Osteoblast (primary cell): ENCODE measurements at regions not wholly inside any gene's neighbourhood (a gene's known extent, or its start where the extent isn't known, plus 50 kb on each side); places are given as distances from the start of the nearest gene placed in this dataset.

ENCODE experiments used
- DNase-seq: peaks from one replicate; pipeline ENCODE4 v3.0.0; 2011; ENCODE audit warnings: low spot score, mixed read lengths; ENCODE audit not compliant: insufficient read length; ENCODE audit errors: missing footprints
- H2AFZ ChIP-seq: 2 replicates; pipeline ENCODE4 v1.6.0; 2011; ENCODE audit warnings: mild to moderate bottlenecking, low read length
- H3K27ac ChIP-seq: 2 replicates; pipeline ENCODE4 v1.5.1; 2011; ENCODE audit warnings: mild to moderate bottlenecking, low read depth, low read length, moderate library complexity
- H3K27me3 ChIP-seq: 2 replicates; pipeline ENCODE4 v1.6.0; 2012; ENCODE audit warnings: mild to moderate bottlenecking, control low read depth, inconsistent platforms, low read length, moderate library complexity; ENCODE audit not compliant: insufficient read depth
- H3K36me3 ChIP-seq: 2 replicates; pipeline ENCODE4 v1.5.1; 2011; ENCODE audit warnings: mild to moderate bottlenecking, low read length, control low read depth, moderate library complexity; ENCODE audit not compliant: insufficient read depth
- H3K4me1 ChIP-seq: 2 replicates; pipeline ENCODE4 v1.5.1; 2011; ENCODE audit warnings: mild to moderate bottlenecking, low read length, control low read depth, moderate library complexity; ENCODE audit not compliant: insufficient read depth
- H3K4me2 ChIP-seq: 2 replicates; pipeline ENCODE4 v1.6.0; 2011; ENCODE audit warnings: mild to moderate bottlenecking, low read length; ENCODE audit not compliant: insufficient read depth
- H3K4me3 ChIP-seq: fragments of 200-600 bp; sonication (generic); 3 replicates; pipeline ENCODE4 v1.5.1; 2012; ENCODE audit warnings: mild to moderate bottlenecking, low read length, inconsistent platforms; ENCODE audit not compliant: insufficient read depth
- H3K79me2 ChIP-seq: 2 replicates; pipeline ENCODE4 v1.6.0; 2012; ENCODE audit warnings: mild to moderate bottlenecking, low read length, control low read depth, inconsistent platforms; ENCODE audit not compliant: insufficient read depth
- H3K9me3 ChIP-seq: 2 replicates; pipeline ENCODE4 v1.5.1; 2011; ENCODE audit warnings: low read depth, low read length, control low read depth
- H4K20me1 ChIP-seq: 2 replicates; pipeline ENCODE4 v1.6.0; 2012; ENCODE audit warnings: mild to moderate bottlenecking, low read length, control low read depth; ENCODE audit not compliant: insufficient read depth
- CTCF ChIP-seq: IDR thresholded peaks from 2 replicates; pipeline ENCODE4 v1.5.1; 2011; ENCODE audit warnings: mild to moderate bottlenecking, low read depth, low read length, moderate library complexity; ENCODE audit errors: extremely low read depth

- Histone ChIP-seq H3K4me3 (no peak overlapping the region), H3K79me2 (no peaks in the 10 kb centered on the region), H3K27ac (no peak overlapping the region), H2AFZ (no peak overlapping the region), H3K27me3 (no peaks in the 10 kb centered on the region), H3K36me3 (no peaks in the 10 kb centered on the region), H3K4me1 (no peaks in the 10 kb centered on the region), H4K20me1 (no peaks in the 10 kb centered on the region), H3K9me3 (peaks cover 13% of the 10 kb centered on the region), H3K4me2 (no peak overlapping the region)
- no peak for DNase-seq
- TF ChIP-seq CTCF = no peak
Measured at GRCh38 chr10:130824230-130825014, 487.1 kb downstream of the TCERG1L start.

DNA sequence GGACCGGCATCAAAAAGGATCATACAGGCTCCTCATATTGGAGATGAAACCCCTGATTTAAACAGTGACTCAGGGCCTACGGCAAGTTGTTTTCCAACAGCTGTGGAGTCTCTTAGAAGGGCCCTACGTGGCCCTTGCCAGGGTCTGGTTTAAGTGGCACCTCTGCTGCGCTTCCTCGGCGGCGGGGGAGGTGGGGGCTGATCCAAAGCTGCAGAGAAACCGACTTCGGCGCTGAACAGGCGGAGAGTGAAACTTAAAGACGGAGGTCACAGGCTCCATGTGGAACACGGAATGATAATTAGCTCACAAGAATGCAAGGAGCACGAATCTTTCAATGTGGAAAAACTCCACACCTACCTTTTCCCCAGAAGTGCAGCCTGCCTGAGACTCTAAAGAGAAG is 477.9 kb downstream of the TCERG1L start:
- Histone ChIP-seq H2AFZ (no peak overlapping the region), H3K27me3 (no peaks in the 10 kb centered on the region), H4K20me1 (no peaks in the 10 kb centered on the region), H3K27ac (no peak overlapping the region), H3K4me2 (no peak overlapping the region), H3K79me2 (no peaks in the 10 kb centered on the region), H3K36me3 (no peaks in the 10 kb centered on the region), H3K4me1 (no peaks in the 10 kb centered on the region), H3K9me3 (no peaks in the 10 kb centered on the region), H3K4me3 (no peak overlapping the region)
- TF ChIP-seq CTCF = no peak
- DNase-seq = no peak

GRCh38 chr10:130834170-130834569 is 477.4 kb downstream of the TCERG1L start:
- Histone ChIP-seq H3K27me3 (no peaks in the 10 kb centered on the region), H3K36me3 (no peaks in the 10 kb centered on the region), H3K4me2 (no peak overlapping the region), H3K27ac (no peak overlapping the region), H3K9me3 (no peaks in the 10 kb centered on the region), H3K4me1 (no peaks in the 10 kb centered on the region), H2AFZ (no peak overlapping the region), H3K79me2 (no peaks in the 10 kb centered on the region), H4K20me1 (no peaks in the 10 kb centered on the region), H3K4me3 (no peak overlapping the region)
- no peak for DNase-seq
- no peak for TF ChIP-seq CTCF

GRCh38 chr10:130834573-130834972 is 476.9 kb downstream of the TCERG1L start:
- H3K9me3 ChIP-seq = no peaks in the 10 kb centered on the region

More at GRCh38 chr10:130834573-130834972, 476.9 kb downstream of the TCERG1L start:
- no peaks in the 10 kb centered on the region for H4K20me1 ChIP-seq
- no peak overlapping the region for H3K4me2 ChIP-seq
- no peaks in the 10 kb centered on the region for H3K4me1 ChIP-seq
- H2AFZ ChIP-seq = no peak overlapping the region
- H3K36me3 ChIP-seq = no peaks in the 10 kb centered on the region
- H3K4me3 ChIP-seq = no peak overlapping the region
- no peak for TF ChIP-seq CTCF
- no peaks in the 10 kb centered on the region for H3K27me3 ChIP-seq
- DNase-seq = no peak
- H3K27ac ChIP-seq = no peak overlapping the region
- H3K79me2 ChIP-seq = no peaks in the 10 kb centered on the region
